ENCODE measurements at regions not wholly inside any gene's neighbourhood (a gene's known extent, or its start where the extent isn't known, plus 50 kb on each side); places are given as distances from the start of the nearest gene placed in this dataset.

GRCh38 chr11:134762248-134763029 lies 350.4 kb upstream of the B3GAT1 start:
- DNase-seq (ENCODE audit: low spot score) = no peak

GRCh38 chr11:134761926-134762247 lies 349.8 kb upstream of the B3GAT1 start:
- DNase-seq (ENCODE audit: low spot score) = no peak

- no peak for DNase-seq (ENCODE audit: low spot score)
Observed at GRCh38 chr11:134761386-134761785, 349.3 kb upstream of the B3GAT1 start.

- DNase-seq (ENCODE audit: low spot score) = no peak
Observed at GRCh38 chr11:134760957-134761356, 348.9 kb upstream of the B3GAT1 start.

GRCh38 chr11:134760299-134760698 lies 348.3 kb upstream of the B3GAT1 start:
- DNase-seq (ENCODE audit: low spot score) = no peak

GRCh38 chr11:134759855-134760254 lies 347.8 kb upstream of the B3GAT1 start:
- no peak for DNase-seq (ENCODE audit: low spot score)

- no peak for DNase-seq (ENCODE audit: low spot score)
Observed at GRCh38 chr11:134759274-134759673, 347.2 kb upstream of the B3GAT1 start.

- DNase-seq (ENCODE audit: low spot score) = no peak
Observed at GRCh38 chr11:134758342-134758931, 346.4 kb upstream of the B3GAT1 start.

GRCh38 chr11:134757633-134758032 lies 345.6 kb upstream of the B3GAT1 start:
- no peak for DNase-seq (ENCODE audit: low spot score)

- DNase-seq (ENCODE audit: low spot score) = no peak
Observed at GRCh38 chr11:134756811-134757540, 344.9 kb upstream of the B3GAT1 start.

- DNase-seq (ENCODE audit: low spot score) = no peak
Observed at GRCh38 chr11:134755535-134755934, 343.5 kb upstream of the B3GAT1 start.

- DNase-seq (ENCODE audit: low spot score) = no peak
Observed at GRCh38 chr11:134754521-134755198, 342.6 kb upstream of the B3GAT1 start.

- no peak for DNase-seq (ENCODE audit: low spot score)
Observed at GRCh38 chr11:134753771-134754520, 341.9 kb upstream of the B3GAT1 start.

GRCh38 chr11:134752964-134753770 lies 341.1 kb upstream of the B3GAT1 start:
- no peak for DNase-seq (ENCODE audit: low spot score)

GRCh38 chr11:134752526-134752925 lies 340.5 kb upstream of the B3GAT1 start:
- DNase-seq (ENCODE audit: low spot score) = no peak

GRCh38 chr11:134751766-134752165 lies 339.7 kb upstream of the B3GAT1 start:
- no peak for DNase-seq (ENCODE audit: low spot score)

- no peak for DNase-seq (ENCODE audit: low spot score)
Observed at GRCh38 chr11:134751031-134751585, 339.1 kb upstream of the B3GAT1 start.

GRCh38 chr11:134750619-134751018 lies 338.6 kb upstream of the B3GAT1 start:
- no peak for DNase-seq (ENCODE audit: low spot score)

- no peak for DNase-seq (ENCODE audit: low spot score)
Observed at GRCh38 chr11:134749040-134749839, 337.2 kb upstream of the B3GAT1 start.

GRCh38 chr11:134746609-134747008 lies 334.6 kb upstream of the B3GAT1 start:
- DNase-seq (ENCODE audit: low spot score) = no peak
